IMR-90 (cell line): ENCODE measurements at regions not wholly inside any gene's neighbourhood (a gene's known extent, or its start where the extent isn't known, plus 50 kb on each side); places are given as distances from the start of the nearest gene placed in this dataset.

Experiments used
- ATAC-seq: fragments of 200-7000 bp; cut with Tn5 transposase; 2 replicates; pipeline ENCODE4 v1.9.1; 2020; ENCODE audit warnings: low read depth, mild to moderate bottlenecking, moderate library complexity
- BruUV-seq: library from RNA; stranded (reverse); fragments of 400-500 nt; replicated peaks from 2 replicates; lab custom pipeline; 2021; lab: Mats Ljungman, UMichigan
- CTCF ChIA-PET: fragments of 300-600 bp; formaldehyde crosslinking; extraction: SDS; loops from one replicate; lab custom pipeline; 2021; ENCODE audit warnings: antibody characterized with exemption; lab: Yijun Ruan, JAX
- POLR2A ChIA-PET: fragments of 300-600 bp; sonication (Branson Sonifier 250); formaldehyde crosslinking; loops from one replicate; lab custom pipeline; 2022; ENCODE audit warnings: antibody characterized with exemption; ENCODE audit not compliant: unreplicated experiment; lab: Charles Lee
- DNase-seq: peaks from one replicate; pipeline ENCODE4 v3.0.0; 2013
- H2AFZ ChIP-seq: replicated peaks from 2 replicates; pipeline ENCODE3; 2013; ENCODE audit warnings: low read length, mild to moderate bottlenecking; ENCODE audit not compliant: poor library complexity
- H2AK5ac ChIP-seq: 2 replicates; pipeline ENCODE4 v1.6.1; 2013; ENCODE audit warnings: low read depth, low read length, inconsistent platforms
- H2AK9ac ChIP-seq: replicated peaks from 2 replicates; pipeline ENCODE3; 2013; ENCODE audit warnings: mild to moderate bottlenecking, low read depth, low read length, moderate library complexity; ENCODE audit not compliant: poor library complexity
- H2BK120ac ChIP-seq: 2 replicates; pipeline ENCODE4 v1.6.1; 2013; ENCODE audit warnings: low read depth, low read length, inconsistent platforms
- H2BK15ac ChIP-seq: 3 replicates; pipeline ENCODE4 v1.6.1; 2013; ENCODE audit warnings: low read depth, low read length, inconsistent platforms
- H2BK20ac ChIP-seq: 2 replicates; pipeline ENCODE4 v1.6.1; 2013; ENCODE audit warnings: low read depth, mild to moderate bottlenecking, inconsistent platforms, low read length, moderate library complexity
- H2BK5ac ChIP-seq: 2 replicates; pipeline ENCODE4 v1.6.1; 2013; ENCODE audit warnings: mild to moderate bottlenecking, low read depth, low read length, inconsistent platforms; ENCODE audit not compliant: poor library complexity, severe bottlenecking
- H3K14ac ChIP-seq: replicated peaks from 2 replicates; pipeline ENCODE4 v1.6.1; 2013; ENCODE audit warnings: low read depth, low read length, inconsistent platforms
- H3K18ac ChIP-seq: 2 replicates; pipeline ENCODE4 v1.6.1; 2013; ENCODE audit warnings: low read depth, low read length, control low read depth
- H3K23ac ChIP-seq: 2 replicates; pipeline ENCODE4 v1.6.1; 2013; ENCODE audit warnings: low read depth, low read length, inconsistent platforms
- H3K27ac ChIP-seq: 2 replicates; pipeline ENCODE4 v1.5.1; 2013; ENCODE audit warnings: mild to moderate bottlenecking, control low read depth, low read length; ENCODE audit not compliant: insufficient read depth
- H3K27me3 ChIP-seq: 2 replicates; pipeline ENCODE4 v1.6.1; 2013; ENCODE audit warnings: low read length; ENCODE audit not compliant: control insufficient read depth, insufficient read depth
- H3K36me3 ChIP-seq: 2 replicates; pipeline ENCODE4 v1.6.1; 2013; ENCODE audit warnings: low read length, mixed read lengths; ENCODE audit not compliant: control insufficient read depth, insufficient read depth
- H3K4ac ChIP-seq: 2 replicates; pipeline ENCODE4 v1.6.1; 2013; ENCODE audit warnings: low read depth, low read length, inconsistent platforms
- H3K4me1 ChIP-seq: 2 replicates; pipeline ENCODE4 v1.6.1; 2013; ENCODE audit warnings: low read length, mixed read lengths; ENCODE audit not compliant: control insufficient read depth, insufficient read depth
- H3K4me2 ChIP-seq: 2 replicates; pipeline ENCODE4 v1.6.1; 2013; ENCODE audit warnings: low read depth, mild to moderate bottlenecking, control low read depth, low read length, moderate library complexity
- H3K4me3 ChIP-seq: 2 replicates; pipeline ENCODE4 v1.5.1; 2013; ENCODE audit warnings: low read depth, mild to moderate bottlenecking, control low read depth, low read length, moderate library complexity; ENCODE audit not compliant: insufficient read depth
- H3K56ac ChIP-seq: 2 replicates; pipeline ENCODE4 v1.6.1; 2013; ENCODE audit warnings: low read length, inconsistent platforms; ENCODE audit not compliant: insufficient read depth; ENCODE audit errors: extremely low read depth
- H3K79me1 ChIP-seq, 2 experiments: 2 replicates each; pipeline ENCODE4 v1.6.1; 2013; ENCODE audit warnings: low read length in 2 of 2, inconsistent platforms in 1 of 2, low read depth in 1 of 2
- H3K9ac ChIP-seq: 2 replicates; pipeline ENCODE4 v1.6.1; 2013; ENCODE audit warnings: low read depth, low read length, control low read depth
- H3K9me1 ChIP-seq: 2 replicates; pipeline ENCODE4 v1.6.1; 2013; ENCODE audit warnings: low read length, inconsistent platforms; ENCODE audit not compliant: insufficient read depth
- H3K9me3 ChIP-seq: 2 replicates; pipeline ENCODE4 v1.6.1; 2013; ENCODE audit warnings: low read length; ENCODE audit not compliant: control insufficient read depth, insufficient read depth
- H4K20me1 ChIP-seq: 2 replicates; pipeline ENCODE4 v1.6.1; 2013; ENCODE audit warnings: low read length, inconsistent platforms; ENCODE audit not compliant: insufficient read depth
- H4K5ac ChIP-seq: 2 replicates; pipeline ENCODE4 v1.6.1; 2013; ENCODE audit warnings: mild to moderate bottlenecking, low read depth, low read length, control low read depth
- H4K8ac ChIP-seq, 2 experiments: 2 replicates each; pipeline ENCODE4 v1.6.1; 2013; ENCODE audit warnings: low read depth in 2 of 2, low read length in 2 of 2, control low read depth in 1 of 2, inconsistent platforms in 1 of 2
- H4K91ac ChIP-seq: 2 replicates; pipeline ENCODE4 v1.6.1; 2013; ENCODE audit warnings: low read depth, low read length, inconsistent platforms; ENCODE audit not compliant: insufficient read depth
- BHLHE40 ChIP-seq: fragments of 150-350 bp; IDR thresholded peaks from 2 replicates; pipeline ENCODE4 v1.6.1; 2016; ENCODE audit warnings: mild to moderate bottlenecking, low read depth, low read length
- CEBPB ChIP-seq: IDR thresholded peaks from 2 replicates; pipeline ENCODE4 v1.6.1; 2012; ENCODE audit warnings: low read depth, low read length, improper control_type of control experiment
- ELK1 ChIP-seq: fragments of 150-350 bp; IDR thresholded peaks from 2 replicates; pipeline ENCODE4 v1.6.1; 2016; ENCODE audit warnings: low read depth, mild to moderate bottlenecking, low read length, moderate library complexity, borderline replicate concordance
- MAFK ChIP-seq: IDR thresholded peaks from 2 replicates; pipeline ENCODE4 v1.6.1; 2012; ENCODE audit warnings: low read depth, low read length, improper control_type of control experiment
- MAZ ChIP-seq: IDR thresholded peaks from 2 replicates; pipeline ENCODE4 v1.6.1; 2012; ENCODE audit warnings: low read depth, mild to moderate bottlenecking, low read length, improper control_type of control experiment, moderate library complexity, borderline replicate concordance
- MXI1 ChIP-seq: IDR thresholded peaks from 2 replicates; pipeline ENCODE4 v1.6.1; 2012; ENCODE audit warnings: low read depth, mild to moderate bottlenecking, low read length, moderate library complexity, borderline replicate concordance
- RFX5 ChIP-seq: IDR thresholded peaks from 2 replicates; pipeline ENCODE4 v1.8.0; 2012; ENCODE audit warnings: low read depth, mild to moderate bottlenecking, low read length, moderate library complexity
- SMC3 ChIP-seq: fragments of 150-350 bp; IDR thresholded peaks from 2 replicates; pipeline ENCODE4 v1.6.1; 2016; ENCODE audit warnings: low read depth, mild to moderate bottlenecking, antibody characterized with exemption, low read length, moderate library complexity
- dilution Hi-C: fragments of 300-500 bp; cut with HindIII; formaldehyde crosslinking; loops from one replicate; pipeline ENCODE4 v1.14.3; 2018; ENCODE audit warnings: low sequenced_read_pairs; ENCODE audit not compliant: unreplicated experiment
- in situ Hi-C: fragments of 300-500 bp; cut with MboI; formaldehyde crosslinking; loops from 3 replicates; pipeline ENCODE4 v1.14.3; 2019; ENCODE audit warnings: low sequenced_read_pairs, inconsistent platforms, mixed read lengths
- intact Hi-C: fragments of 100-400 bp; cut with micrococcal nuclease; formaldehyde crosslinking; loops from 2 replicates; pipeline ENCODE4 v1.10.0; 2022

GRCh38 chr4:159013692-159014091 is 89.2 kb upstream of the RAPGEF2 start:
- TF ChIP-seq SMC3 (no peak), MAFK (no peak), RFX5 (no peak), ELK1 (no peak), MXI1 (no peak), CEBPB (no peak), BHLHE40 (no peak), MAZ (no peak)
- Histone ChIP-seq H3K18ac (no peak overlapping the region), H2AK9ac (no peak overlapping the region), H3K4ac (no peak overlapping the region), H2AK5ac (no peak overlapping the region), H3K36me3 (no peaks in the 10 kb centered on the region), H3K9me1 (peaks cover 2% of the 10 kb centered on the region; the same call in 1 of the 2 replicates), H3K4me3 (no peak overlapping the region), H3K79me1 (no peaks in the 10 kb centered on the region), H2BK5ac (no peak overlapping the region), H3K4me2 (no peak overlapping the region), H3K14ac (no peak overlapping the region), H4K5ac (no peak overlapping the region), H3K27ac (no peak overlapping the region), H4K8ac (no peak overlapping the region), H4K91ac (no peak overlapping the region), H3K9ac (no peak overlapping the region), H3K56ac (no peak overlapping the region), H2BK15ac (no peak overlapping the region), H2AFZ (no peak overlapping the region), H4K20me1 (no peaks in the 10 kb centered on the region), H2BK20ac (no peak overlapping the region; the same call in 1 of the 2 replicates), H2BK120ac (no peak overlapping the region), H3K4me1 (peaks cover 2% of the 10 kb centered on the region), H3K9me3 (no peaks in the 10 kb centered on the region), H3K27me3 (no peaks in the 10 kb centered on the region), H3K23ac (no peak overlapping the region)
- no TSS peak for BruUV-seq
- no peak for DNase-seq
- dilution Hi-C loops (no loop called here), in situ Hi-C loops (no loop called here), intact Hi-C loops (no loop called here)
- ChIA-PET POLR2A (no interaction called here), CTCF (no interaction called here)
- ATAC-seq, result no peak
